ENCODE measurements at regions not wholly inside any gene's neighbourhood (a gene's known extent, or its start where the extent isn't known, plus 50 kb on each side); places are given as distances from the start of the nearest gene placed in this dataset.
"Not testable (repeated sequence)": the region's sequence is repeated elsewhere in the genome, so short reads cannot be mapped to it uniquely, and the experiment has no call there.

DNA sequence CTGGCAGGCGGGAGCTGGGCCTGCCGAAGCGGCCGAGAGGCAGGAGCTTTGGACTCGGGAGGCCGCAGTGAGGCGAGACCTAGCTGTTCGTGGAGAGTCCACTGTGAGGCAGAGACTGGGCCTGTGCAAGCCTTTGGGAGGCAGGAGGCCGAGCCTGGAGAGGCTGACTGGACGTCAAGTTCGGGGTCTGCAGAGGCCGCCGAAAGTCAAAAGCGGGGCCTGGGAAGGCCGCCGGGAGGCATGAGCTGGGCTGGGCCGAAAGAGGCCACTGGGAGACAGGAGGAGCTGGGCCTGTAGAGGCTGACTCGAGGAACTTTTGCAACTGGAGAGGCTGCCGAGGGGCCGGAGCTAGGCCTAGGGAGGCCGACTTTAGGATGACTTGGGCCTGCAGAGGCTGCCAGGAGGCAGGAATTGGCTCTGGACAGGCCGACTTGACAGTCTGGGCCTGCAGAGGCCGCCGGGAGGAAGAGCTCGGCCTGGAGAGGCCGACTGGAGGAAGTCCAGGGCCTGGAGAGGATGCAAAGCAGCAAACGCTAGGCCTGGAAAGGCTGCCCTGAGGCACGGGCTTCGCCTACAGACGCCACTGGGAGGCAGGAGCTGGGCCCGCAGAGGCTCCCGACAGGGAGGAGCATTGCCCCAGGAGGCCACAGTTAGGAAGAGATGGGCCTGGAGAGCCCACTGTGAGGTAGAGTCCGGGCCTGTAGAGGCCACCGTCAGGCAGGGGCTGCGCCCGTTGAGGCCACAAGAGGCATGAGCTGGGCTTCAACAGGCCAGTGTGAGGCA is 304.0 kb downstream of the ZNF479 start:
- intact Hi-C loops (cut with DNase I) = not testable (repeated sequence)
- peak in 1 of 42 donors; percentile 34 for DNase-seq

DNA sequence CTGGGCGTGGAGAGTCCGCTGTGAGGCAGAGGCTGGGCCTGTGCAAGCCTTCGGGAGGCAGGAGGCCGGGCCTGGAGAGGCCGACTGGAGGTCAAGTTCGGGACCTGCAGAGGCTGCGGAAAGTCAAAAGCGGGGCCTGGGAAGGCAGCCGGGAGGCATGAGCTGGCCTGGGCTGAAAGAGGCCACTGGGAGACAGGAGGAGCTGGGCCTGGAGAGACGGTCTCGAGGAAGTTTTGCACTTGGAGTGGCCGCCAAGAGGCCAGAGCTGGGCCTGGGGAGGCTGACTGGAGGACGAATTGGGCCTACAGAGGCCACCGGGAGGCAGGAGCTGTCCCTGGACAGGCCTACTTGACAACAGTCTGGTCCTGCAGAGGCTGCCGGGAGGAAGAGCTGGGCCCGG is 304.7 kb downstream of the ZNF479 start:
- intact Hi-C loops (cut with DNase I); DNase-seq: not testable (repeated sequence)

DNA sequence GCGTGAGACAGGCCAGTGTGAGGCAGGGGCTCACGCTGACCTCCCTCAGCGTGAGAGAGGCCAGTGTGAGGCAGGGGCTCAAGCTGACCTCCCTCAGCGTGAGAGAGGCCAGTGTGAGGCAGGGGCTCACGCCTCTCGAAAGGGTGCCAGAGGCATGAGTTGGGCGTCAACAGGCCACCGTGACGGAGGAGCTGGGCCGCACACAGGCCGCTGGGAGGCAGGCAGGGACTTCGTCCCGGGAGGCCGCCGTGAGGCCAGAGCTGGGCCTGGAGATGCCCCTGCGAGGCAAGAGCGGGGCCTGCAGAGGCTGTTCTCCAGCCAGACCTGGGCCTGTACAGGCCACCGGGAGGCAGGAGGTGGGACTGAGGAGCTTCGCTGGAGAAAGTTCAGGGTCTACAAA is 305.7 kb downstream of the ZNF479 start:
- peak in 1 of 42 donors; percentile 13 for DNase-seq
- intact Hi-C loops (cut with DNase I) = not testable (repeated sequence)

DNA sequence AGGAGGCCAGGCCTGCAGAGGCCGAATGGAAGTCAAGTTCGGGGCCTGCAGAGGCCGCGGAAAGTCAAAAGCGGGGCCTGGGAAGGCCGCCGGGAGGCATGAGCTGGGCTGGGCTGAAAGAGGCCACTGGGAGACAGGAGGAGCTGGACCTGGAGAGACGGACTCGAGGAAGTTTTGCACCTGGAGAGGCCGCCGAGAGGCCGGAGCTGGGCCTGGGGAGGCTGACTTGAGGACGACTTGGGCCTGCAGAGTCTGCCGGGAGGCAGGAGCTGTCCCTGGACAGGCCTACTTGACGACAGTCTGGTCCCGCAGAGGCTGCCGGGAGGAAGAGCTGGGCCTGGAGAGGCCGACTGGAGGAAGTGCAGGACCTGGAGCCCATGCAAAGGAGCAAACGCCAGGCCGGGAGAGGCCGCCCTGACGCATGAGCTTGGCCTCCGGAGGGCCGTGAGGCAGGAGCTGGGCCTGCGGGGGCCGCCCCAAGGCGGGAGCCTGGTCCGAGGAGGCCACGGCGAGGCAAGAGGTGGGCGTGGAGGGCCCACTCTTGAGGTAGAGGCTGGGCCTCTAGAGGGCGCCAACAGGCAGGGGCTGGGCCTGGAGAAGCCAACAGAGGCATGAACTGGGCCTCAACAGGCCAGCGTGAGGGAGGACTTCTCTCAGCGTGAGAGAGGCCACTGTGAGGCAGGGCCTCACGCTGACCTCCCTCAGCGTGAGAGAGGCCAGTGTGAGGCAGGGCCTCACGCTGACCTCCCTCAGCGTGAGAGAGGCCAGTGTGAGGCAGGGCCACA is 306.3 kb downstream of the ZNF479 start:
- DNase-seq; intact Hi-C loops (cut with DNase I): not testable (repeated sequence)

DNA sequence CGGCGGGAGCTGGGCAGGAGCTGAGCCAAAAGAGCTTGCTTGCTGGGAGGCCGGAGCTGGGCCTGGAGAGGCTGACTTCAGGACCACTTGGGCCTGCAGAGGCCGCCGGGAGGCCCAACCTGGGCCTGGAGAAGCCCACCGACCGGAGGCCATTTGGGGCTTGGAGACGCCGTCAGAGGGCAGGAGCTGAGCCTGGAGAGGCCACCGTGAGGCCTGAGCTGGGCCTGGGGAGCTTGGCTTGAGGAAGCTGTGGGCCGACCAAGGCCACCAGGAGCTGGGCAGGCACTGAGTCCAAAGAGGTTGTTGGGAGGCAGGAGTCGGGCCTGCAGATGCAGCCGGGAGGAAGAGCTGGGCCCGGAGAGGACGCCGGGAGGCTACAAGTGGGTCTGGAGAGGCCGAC is 307.1 kb downstream of the ZNF479 start:
- intact Hi-C loops (cut with DNase I) = not testable (repeated sequence)

DNA sequence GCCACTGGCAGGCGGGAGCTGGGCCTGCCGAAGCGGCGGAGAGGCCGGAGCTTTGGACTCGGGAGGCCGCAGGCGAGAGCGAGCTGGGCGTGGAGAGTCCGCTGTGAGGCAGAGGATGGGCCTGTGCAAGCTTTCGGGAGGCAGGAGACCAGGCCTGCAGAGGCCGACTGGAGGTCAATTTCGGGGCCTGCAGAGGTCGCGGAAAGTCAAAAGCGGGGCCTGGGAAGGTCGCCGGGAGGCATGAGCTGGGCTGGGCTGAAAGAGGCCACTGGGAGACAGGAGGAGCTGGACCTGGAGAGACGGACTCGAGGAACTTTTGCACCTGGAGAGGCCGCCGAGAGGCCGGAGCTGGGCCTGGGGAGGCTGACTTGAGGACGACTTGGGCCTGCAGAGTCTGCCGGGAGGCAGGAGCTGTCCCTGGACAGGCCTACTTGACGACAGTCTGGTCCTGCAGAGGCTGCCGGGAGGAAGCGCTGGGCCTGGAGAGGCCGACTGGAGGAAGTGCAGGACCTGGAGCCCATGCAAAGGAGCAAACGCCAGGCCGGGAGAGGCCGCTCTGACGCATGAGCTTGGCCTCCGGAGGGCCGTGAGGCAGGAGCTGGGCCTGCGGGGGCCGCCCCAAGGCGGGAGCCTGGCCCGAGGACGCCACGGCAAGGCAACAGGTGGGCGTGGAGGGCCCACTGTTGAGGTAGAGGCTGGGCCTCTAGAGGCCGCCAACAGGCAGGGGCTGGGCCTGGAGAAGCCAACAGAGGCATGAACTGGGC is 308.2 kb downstream of the ZNF479 start:
- peak in 1 of 42 donors; percentile 39 for DNase-seq
- intact Hi-C loops (cut with DNase I) = not testable (repeated sequence)

More for the DNA sequence above, 307.1 kb downstream of the ZNF479 start:
- not testable (repeated sequence) for DNase-seq

DNA sequence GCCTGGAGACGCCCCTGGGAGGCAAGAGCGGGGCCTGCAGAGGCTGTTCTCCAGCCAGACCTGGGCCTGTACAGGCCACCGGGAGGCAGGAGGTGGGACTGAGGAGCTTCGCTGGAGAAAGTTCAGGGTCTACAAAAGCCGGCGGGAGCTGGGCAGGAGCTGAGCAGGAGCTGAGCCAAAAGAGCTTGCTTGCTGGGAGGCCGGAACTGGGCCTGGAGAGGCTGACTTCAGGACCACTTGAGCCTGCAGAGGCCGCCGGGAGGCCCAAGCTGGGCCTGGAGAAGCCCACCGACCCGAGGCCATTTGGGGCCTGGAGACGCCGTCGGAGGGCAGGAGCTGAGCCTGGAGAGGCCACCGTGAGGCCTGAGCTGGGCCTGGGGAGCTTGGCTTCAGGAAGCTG is 309.0 kb downstream of the ZNF479 start:
- DNase-seq; intact Hi-C loops (cut with DNase I): not testable (repeated sequence)

DNA sequence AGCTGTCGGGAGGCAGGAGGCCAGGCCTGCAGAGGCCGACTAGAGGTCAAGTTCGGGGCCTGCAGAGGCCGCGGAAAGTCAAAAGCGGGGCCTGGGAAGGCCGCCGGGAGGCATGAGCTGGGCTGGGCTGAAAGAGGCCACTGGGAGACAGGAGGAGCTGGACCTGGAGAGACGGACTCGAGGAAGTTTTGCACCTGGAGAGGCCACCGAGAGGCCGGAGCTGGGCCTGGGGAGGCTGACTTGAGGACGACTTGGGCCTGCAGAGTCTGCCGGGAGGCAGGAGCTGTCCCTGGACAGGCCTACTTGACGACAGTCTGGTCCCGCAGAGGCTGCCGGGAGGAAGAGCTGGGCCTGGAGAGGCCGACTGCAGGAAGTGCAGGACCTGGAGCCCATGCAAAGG is 310.1 kb downstream of the ZNF479 start:
- DNase-seq; intact Hi-C loops (cut with DNase I): not testable (repeated sequence)

DNA sequence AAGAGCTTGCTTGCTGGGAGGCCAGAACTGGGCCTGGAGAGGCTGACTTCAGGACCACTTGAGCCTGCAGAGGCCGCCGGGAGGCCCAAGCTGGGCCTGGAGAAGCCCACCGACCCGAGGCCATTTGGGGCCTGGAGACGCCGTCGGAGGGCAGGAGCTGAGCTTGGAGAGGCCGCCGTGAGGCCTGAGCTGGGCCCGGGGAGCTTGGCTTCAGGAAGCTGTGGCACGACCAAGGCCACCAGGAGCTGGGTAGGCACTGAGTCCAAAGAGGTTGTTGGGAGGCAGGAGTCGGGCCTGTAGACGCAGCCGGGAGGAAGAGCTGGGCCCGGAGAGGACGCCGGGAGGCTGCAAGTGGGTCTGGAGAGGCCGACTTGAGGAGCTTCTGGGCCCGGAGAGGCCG is 310.7 kb downstream of the ZNF479 start:
- DNase-seq; intact Hi-C loops (cut with DNase I): not testable (repeated sequence)

DNA sequence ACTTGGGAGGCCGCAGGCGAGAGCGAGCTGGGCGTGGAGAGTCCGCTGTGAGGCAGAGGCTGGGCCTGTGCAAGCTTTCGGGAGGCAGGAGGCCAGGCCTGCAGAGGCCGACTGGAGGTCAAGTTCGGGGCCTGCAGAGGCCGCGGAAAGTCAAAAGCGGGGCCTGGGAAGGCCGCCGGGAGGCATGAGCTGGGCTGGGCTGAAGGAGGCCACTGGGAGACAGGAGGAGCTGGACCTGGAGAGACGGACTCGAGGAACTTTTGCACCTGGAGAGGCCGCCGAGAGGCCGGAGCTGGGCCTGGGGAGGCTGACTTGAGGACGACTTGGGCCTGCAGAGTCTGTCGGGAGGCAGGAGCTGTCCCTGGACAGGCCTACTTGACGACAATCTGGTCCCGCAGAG is 314.0 kb downstream of the ZNF479 start:
- DNase-seq; intact Hi-C loops (cut with DNase I): not testable (repeated sequence)

DNA sequence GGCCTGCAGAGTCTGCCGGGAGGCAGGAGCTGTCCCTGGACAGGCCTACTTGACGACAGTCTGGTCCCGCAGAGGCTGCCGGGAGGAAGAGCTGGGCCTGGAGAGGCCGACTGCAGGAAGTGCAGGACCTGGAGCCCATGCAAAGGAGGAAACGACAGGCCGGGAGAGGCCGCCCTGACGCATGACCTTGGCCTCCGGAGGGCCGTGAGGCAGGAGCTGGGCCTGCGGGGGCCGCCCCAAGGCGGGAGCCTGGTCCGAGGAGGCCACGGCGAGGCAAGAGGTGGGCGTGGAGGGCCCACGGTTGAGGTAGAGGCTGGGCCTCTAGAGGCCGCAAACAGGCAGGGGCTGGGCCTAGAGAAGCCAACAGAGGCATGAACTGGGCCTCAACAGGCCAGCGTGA is 317.3 kb downstream of the ZNF479 start:
- DNase-seq; intact Hi-C loops (cut with DNase I): not testable (repeated sequence)

DNA sequence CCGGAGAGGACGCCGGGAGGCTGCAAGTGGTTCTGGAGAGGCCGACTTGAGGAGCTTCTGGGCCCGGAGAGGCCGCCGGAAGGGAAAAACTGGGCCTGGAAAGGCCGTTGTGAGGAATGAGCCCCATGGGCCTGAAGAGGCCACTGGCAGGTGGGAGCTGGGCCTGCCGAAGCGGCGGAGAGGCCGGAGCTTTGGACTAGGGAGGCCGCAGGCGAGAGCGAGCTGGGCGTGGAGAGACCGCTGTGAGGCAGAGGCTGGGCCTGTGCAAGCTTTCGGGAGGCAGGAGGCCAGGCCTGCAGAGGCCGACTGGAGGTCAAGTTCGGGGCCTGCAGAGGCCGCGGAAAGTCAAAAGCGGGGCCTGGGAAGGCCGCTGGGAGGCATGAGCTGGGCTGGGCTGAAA is 317.8 kb downstream of the ZNF479 start:
- DNase-seq; intact Hi-C loops (cut with DNase I): not testable (repeated sequence)

DNA sequence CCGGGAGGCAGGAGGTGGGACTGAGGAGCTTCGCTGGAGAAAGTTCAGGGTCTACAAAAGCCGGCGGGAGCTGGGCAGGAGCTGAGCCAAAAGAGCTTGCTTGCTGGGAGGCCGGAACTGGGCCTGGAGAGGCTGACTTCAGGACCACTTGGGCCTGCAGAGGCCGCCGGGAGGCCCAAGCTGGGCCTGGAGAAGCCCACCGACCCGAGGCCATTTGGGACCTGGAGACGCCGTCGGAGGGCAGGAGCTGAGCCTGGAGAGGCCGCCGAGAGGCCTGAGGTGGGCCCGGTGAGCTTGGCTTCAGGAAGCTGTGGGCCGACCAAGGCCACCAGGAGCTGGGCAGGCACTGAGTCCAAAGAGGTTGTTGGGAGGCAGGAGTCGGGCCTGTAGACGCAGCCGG is 318.3 kb downstream of the ZNF479 start:
- DNase-seq; intact Hi-C loops (cut with DNase I): not testable (repeated sequence)

DNA sequence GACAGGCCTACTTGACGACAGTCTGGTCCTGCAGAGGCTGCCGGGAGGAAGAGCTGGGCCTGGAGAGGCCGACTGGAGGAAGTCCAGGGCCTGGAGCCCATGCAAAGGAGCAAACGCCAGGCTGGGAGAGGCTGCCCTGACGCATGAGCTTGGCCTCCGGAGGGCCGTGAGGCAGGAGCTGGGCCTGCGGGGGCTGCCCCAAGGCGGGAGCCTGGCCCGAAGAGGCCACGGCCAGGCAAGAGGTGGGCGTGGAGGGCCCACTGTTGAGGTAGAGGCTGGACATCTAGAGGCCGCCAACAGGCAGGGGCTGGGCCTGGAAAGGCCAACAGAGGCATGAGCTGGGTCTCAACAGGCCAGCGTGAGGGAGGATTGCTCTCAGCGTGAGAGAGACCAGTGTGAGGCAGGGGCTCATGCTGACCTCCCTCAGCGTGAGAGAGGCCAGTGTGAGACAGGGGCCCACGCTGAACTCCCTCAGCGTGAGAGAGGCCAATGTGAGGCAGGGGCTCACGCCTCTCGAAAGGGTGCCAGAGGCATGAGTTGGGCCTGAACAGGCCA is 320.6 kb downstream of the ZNF479 start:
- intact Hi-C loops (cut with DNase I); DNase-seq: not testable (repeated sequence)

DNA sequence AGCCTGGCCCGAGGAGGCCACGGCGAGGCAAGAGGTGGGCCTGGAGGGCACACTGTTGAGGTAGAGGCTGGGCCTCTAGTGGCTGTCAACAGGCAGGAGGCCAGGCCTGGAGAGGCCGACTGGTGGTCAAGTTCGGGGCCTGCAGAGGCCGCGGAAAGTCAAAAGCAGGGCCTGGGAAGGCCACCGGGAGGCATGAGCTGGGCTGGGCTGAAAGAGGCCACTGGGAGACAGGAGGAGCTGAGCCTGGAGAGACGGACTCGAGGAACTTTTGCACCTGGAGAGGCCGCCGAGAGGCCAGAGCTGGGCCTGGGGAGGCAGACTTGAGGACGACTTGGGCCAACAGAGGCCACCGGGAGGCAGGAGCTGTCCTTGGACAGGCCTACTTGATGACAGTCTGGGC is 321.2 kb downstream of the ZNF479 start:
- intact Hi-C loops (cut with DNase I) = no loop called here
- no peak for DNase-seq

DNA sequence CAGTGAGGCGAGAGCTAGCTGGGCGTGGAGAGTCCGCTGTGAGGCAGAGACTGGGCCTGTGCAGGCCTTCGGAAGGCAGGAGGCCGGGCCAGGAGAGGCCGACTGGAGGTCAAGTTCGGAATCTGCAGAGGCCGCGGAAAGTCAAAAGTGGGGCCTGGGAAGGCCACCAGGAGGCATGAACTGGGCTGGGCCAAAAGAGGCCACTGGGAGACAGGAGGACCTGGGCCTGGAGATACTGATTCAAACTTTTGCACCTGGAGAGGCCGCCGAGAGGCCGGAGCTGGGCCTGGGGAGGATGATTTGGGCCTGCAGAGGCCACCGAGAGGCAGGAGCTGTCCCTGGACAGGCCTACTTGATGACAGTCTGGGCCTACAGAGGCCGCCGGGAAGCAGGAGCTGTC is 321.8 kb downstream of the ZNF479 start:
- DNase-seq = no peak
- intact Hi-C loops (cut with DNase I) = no loop called here

DNA sequence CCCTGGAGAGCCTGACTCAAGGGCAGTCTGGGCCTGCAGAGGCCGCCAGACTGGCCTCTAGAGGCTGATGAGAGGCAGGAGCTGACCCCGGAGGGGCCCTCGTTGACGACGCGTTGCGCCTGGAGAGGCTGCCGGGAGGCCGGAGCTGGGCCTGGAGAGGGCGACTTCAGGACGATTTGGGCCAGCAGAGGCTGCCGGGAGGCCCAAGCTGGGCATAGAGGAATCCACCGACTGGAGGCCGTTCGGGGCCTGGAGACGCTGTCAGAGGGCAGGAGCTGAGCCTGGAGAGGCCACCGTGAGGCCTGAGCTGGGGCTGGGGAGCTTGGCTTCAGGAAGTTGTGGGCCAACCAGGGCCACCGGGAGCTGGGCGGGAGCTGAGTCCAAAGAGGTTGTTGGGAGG is 322.5 kb downstream of the ZNF479 start:
- intact Hi-C loops (cut with DNase I); DNase-seq: not testable (repeated sequence)

DNA sequence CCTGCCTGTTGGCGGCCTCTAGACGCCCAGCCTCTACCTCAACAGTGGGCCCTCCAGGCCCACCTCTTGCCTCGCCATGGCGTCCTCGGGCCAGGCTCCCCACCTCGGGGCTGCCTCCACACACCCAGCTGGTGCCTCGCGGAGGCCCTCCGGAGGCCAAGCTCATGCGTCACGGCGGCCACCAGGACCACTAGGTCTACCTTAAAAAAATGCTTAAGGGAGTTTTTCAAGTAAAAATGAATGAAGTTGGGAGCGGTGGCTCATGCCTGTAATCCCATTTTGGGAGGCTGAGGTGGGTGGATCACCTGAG is 327.5 kb downstream of the ZNF479 start:
- DNase-seq; intact Hi-C loops (cut with DNase I): not testable (repeated sequence)

DNA sequence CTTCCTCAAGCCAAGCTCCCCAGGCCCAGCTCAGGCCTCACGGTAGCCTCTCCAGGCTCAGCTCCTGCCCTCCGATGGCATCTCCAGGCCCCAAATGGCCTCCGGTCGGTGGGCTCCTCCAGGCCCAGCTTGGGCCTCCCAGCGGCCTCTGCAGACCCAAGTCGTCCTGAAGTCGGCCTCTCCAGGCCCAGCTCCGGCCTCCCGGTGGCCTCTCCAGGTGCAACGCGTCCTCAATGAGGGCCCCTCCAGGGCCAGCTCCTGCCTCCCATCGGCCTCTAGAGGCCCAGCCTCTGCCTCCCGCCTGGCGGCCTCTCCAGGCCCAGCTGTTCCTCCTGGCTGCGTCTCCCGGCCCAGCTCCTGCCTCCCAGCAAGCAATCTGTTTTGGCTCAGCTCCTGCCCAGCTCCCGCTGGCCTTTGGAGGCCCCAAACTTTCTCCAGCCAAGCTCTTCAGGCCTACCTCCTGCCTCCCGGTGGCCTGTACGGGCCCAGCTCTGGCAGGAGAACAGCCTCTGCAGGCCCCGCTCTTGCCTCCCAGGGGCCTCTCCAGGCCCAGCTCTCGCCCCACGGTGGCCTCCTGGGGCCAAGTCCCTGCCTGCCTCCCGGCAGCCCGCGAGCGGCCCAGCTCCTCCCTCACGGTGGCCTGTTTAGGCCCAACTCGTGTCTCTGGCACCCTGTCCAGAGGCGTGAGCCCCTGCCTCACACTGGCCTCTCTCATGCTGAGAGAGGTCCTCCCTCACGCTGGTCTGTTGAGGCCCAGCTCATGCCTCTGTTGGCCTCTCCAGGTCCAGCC is 328.1 kb downstream of the ZNF479 start:
- DNase-seq; intact Hi-C loops (cut with DNase I): not testable (repeated sequence)
